Pancreas (tissue), 10 donors: ENCODE measurements at regions not wholly inside any gene's neighbourhood (a gene's known extent, or its start where the extent isn't known, plus 50 kb on each side); places are given as distances from the start of the nearest gene placed in this dataset.

ENCODE experiments used
- ATAC-seq, 4 donors: fragments of 200-7000 bp; cut with Tn5 transposase; one replicate each; pipeline versions ENCODE4 v1.8.0 to v1.9.1; 2020; ENCODE audit warnings: mild to moderate bottlenecking in 4 of 4, moderate library complexity in 4 of 4
- DNase-seq, 6 donors: peaks; one replicate each; pipeline ENCODE4 v3.0.0-alpha.2; 2020
- FAIRE-seq: peaks from 2 replicates; lab custom pipeline; 2012; peaks lifted over from hg19 to GRCh38; lab: Jason Lieb, UNC
- H3K27ac ChIP-seq, 4 donors: fragments of 200-600 bp; sonication (generic); 1 replicate in 3 of 4; 2 replicates in 1 of 4; pipeline versions ENCODE4 v1.5.0 to v1.8.0; 2020
- H3K27me3 ChIP-seq, 4 donors: fragments of 200-600 bp; one replicate each; pipeline ENCODE4 v1.8.0; 2021
- H3K36me3 ChIP-seq, 3 donors: fragments of 200-600 bp; sonication (generic) in 1 of 3; one replicate each; pipeline versions ENCODE4 v1.5.0 to v1.8.0; 2020 to 2021
- H3K4me1 ChIP-seq, 3 donors: fragments of 200-600 bp; one replicate each; pipeline ENCODE4 v1.8.0; 2021
- H3K4me3 ChIP-seq, 4 donors: fragments of 200-600 bp; sonication (generic) in 2 of 4; one replicate each; pipeline versions ENCODE4 v1.5.0 to v1.8.0; 2020 to 2021
- H3K9me3 ChIP-seq, 4 donors: fragments of 200-600 bp; one replicate each; pipeline ENCODE4 v1.8.0; 2021
- WGBS, 2 donors: extraction: QIAGEN DNeasy Blood & Tissue Kit; methylation state at CpG; one replicate each; pipeline ENCODE4 v1.1.7; 2013; 5-methylcytosine and 5-hydroxymethylcytosine counted together
- intact Hi-C, 3 donors: fragments of 100-400 bp; cut with DNase I; formaldehyde crosslinking; loops; one replicate each; pipeline versions ENCODE4 v1.11.1 to v1.14.2; 2022
- TF ChIP-seq, protein P1 (sequence below), 4 donors: fragments of 200-600 bp; sonication (generic) in 3 of 4; IDR thresholded peaks; one replicate each; pipeline versions ENCODE4 v1.5.0 to v1.8.0; 2021; ENCODE audit warnings: antibody characterized with exemption in 4 of 4
- donor health status: healthy with polysubstance abuse.
- donor health status: DM: no; HTN: no; CAD: no; lungs with moderate emphysema.
- donor health status: DM: no; HTN: no; CAD: no.
- donor health status: control.
- donor health status: control.
- donor health status: Bipolar disorder and iron deficiency.
- donor health status: DM: yes; HTN: yes; CAD: no.
- donor health status: DM: no; HTN: no; CAD: no.
- donor health status: DM: no; HTN: no; CAD: no.
- donor health status: DM: yes; HTN: yes; CAD: no.

GRCh38 chr11:98069861-98070260 lies 950.9 kb upstream of the CNTN5 start:
- no peak overlapping the region for H3K4me3 ChIP-seq
- TF ChIP-seq, protein P1, sequence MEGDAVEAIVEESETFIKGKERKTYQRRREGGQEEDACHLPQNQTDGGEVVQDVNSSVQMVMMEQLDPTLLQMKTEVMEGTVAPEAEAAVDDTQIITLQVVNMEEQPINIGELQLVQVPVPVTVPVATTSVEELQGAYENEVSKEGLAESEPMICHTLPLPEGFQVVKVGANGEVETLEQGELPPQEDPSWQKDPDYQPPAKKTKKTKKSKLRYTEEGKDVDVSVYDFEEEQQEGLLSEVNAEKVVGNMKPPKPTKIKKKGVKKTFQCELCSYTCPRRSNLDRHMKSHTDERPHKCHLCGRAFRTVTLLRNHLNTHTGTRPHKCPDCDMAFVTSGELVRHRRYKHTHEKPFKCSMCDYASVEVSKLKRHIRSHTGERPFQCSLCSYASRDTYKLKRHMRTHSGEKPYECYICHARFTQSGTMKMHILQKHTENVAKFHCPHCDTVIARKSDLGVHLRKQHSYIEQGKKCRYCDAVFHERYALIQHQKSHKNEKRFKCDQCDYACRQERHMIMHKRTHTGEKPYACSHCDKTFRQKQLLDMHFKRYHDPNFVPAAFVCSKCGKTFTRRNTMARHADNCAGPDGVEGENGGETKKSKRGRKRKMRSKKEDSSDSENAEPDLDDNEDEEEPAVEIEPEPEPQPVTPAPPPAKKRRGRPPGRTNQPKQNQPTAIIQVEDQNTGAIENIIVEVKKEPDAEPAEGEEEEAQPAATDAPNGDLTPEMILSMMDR (IDR thresholded peaks at IDR 0.05): no peak
- H3K36me3 ChIP-seq: no peaks in the 10 kb centered on the region
- no peak for FAIRE-seq
- no peaks in the 10 kb centered on the region for H3K4me1 ChIP-seq
- intact Hi-C loops: no loop called here
- no peaks in the 10 kb centered on the region for H3K9me3 ChIP-seq
- 73 to 80% methylated on average over 13 of the region's 13 CpGs for WGBS, 2 donors
- H3K27ac ChIP-seq: no peak overlapping the region
- DNase-seq: no peak
- H3K27me3 ChIP-seq: no peaks in the 10 kb centered on the region
- ATAC-seq: no peak

GRCh38 chr11:98090861-98091505 lies 929.8 kb upstream of the CNTN5 start:
- TF ChIP-seq, protein P1 (IDR thresholded peaks at IDR 0.05): no peak
- FAIRE-seq (no peak), DNase-seq (no peak), ATAC-seq (no peak)
- WGBS, 2 donors: 55 to 62% methylated on average over 3 of the region's 3 CpGs
- Histone ChIP-seq H3K27me3 (no peaks in the 10 kb centered on the region), H3K36me3 (no peaks in the 10 kb centered on the region), H3K9me3 (no peaks in the 10 kb centered on the region), H3K4me1 (no peaks in the 10 kb centered on the region), H3K27ac (no peak overlapping the region), H3K4me3 (no peak overlapping the region)
- intact Hi-C loops: no loop called here

DNA sequence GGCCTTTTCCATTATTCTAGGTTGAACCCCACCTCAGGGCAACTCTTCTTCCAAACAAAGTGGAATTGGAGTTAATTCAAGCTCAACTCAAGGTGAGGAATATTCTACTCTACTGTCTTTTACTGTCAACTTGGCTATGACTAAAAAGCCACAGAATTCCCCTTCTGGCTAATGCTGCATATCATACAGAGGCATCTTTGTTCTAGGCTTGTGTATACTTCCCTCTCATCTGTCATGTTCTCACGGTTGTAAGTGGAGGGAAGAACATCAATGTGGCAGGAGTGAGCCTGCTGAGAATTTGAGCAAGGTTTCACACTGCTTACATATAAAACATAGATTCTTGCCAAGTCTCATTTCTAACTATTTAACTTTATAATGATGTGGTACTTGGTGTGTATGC lies 921.4 kb upstream of the CNTN5 start:
- TF ChIP-seq, protein P1 (IDR thresholded peaks at IDR 0.05): no peak
- Histone ChIP-seq H3K9me3 (no peaks in the 10 kb centered on the region), H3K36me3 (no peaks in the 10 kb centered on the region), H3K4me1 (no peaks in the 10 kb centered on the region), H3K4me3 (no peak overlapping the region), H3K27me3 (no peaks in the 10 kb centered on the region), H3K27ac (no peak overlapping the region)
- DNase-seq (no peak), ATAC-seq (no peak), FAIRE-seq (no peak)
- intact Hi-C loops: no loop called here
- WGBS, 2 donors: 7 to 16% methylated on average over 1 of the region's 1 CpG

- Histone ChIP-seq H3K27ac (no peak overlapping the region), H3K9me3 (no peaks in the 10 kb centered on the region), H3K27me3 (no peaks in the 10 kb centered on the region), H3K4me3 (no peak overlapping the region), H3K36me3 (no peaks in the 10 kb centered on the region), H3K4me1 (no peaks in the 10 kb centered on the region)
- WGBS, 2 donors: 47 to 55% methylated on average over 2 of the region's 2 CpGs
- no peak for ATAC-seq
- intact Hi-C loops: no loop called here
- FAIRE-seq: no peak
- no peak for DNase-seq
- TF ChIP-seq, protein P1 (IDR thresholded peaks at IDR 0.05): no peak
Measured at GRCh38 chr11:98100689-98101088, 920.1 kb upstream of the CNTN5 start.

DNA sequence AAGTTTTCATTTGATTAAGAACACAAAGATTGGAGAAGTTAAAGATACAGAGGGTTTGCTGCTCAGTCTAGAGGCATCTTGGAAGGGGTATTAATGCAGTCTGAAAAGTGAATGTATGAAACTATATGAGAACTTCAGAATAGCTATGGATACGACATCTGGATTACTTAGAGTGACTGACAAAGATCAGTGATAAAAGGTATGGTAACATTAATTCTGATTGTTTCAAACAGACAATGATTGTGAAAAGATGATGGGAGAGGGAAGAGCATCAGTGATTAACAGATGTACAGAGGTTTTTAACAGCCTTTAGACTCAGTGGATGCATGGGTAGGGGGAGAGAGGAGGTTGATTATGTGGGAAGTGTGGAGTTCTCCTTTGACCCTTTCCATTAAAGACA lies 919.4 kb upstream of the CNTN5 start:
- no peaks in the 10 kb centered on the region for H3K36me3 ChIP-seq
- no peak overlapping the region for H3K27ac ChIP-seq
- intact Hi-C loops: no loop called here
- H3K4me3 ChIP-seq: no peak overlapping the region
- no peaks in the 10 kb centered on the region for H3K9me3 ChIP-seq
- DNase-seq: no peak
- 55 to 77% methylated on average over 1 of the region's 1 CpG for WGBS, 2 donors
- no peak for ATAC-seq
- no peaks in the 10 kb centered on the region for H3K27me3 ChIP-seq
- H3K4me1 ChIP-seq: no peaks in the 10 kb centered on the region
- no peak for FAIRE-seq
- TF ChIP-seq, protein P1 (IDR thresholded peaks at IDR 0.05): no peak
